ENCODE measurements at regions not wholly inside any gene's neighbourhood (a gene's known extent, or its start where the extent isn't known, plus 50 kb on each side); places are given as distances from the start of the nearest gene placed in this dataset.

DNA sequence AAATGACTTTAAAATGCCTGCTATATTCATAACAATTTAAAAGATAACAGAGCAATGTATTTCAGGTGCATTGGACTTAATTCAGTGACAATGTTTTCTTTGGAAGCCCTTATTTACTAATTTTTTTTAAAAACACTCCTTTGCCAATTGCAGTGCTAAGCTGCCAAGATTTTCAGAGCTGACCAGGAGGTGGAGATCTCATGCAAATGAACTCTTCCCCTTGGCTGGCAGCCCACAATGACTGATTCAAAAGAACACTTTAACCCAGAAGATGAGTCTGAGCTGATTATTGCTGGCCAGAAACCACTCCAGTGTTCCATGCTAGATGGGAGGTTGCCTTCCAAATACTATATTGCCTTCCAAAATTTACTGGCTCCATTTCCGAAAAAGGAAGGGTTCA, 128.3 kb upstream of the CCNH start:
- Histone ChIP-seq H3K27ac (ENCODE audit: insufficient read depth in 1 of 2, low read depth in 1 of 2, low read length in 2 of 2, poor library complexity in 1 of 2, severe bottlenecking in 2 of 2) (no peak overlapping the region), H3K9me3 (ENCODE audit: control extremely low read depth in 1 of 5, control insufficient read depth in 4 of 5, insufficient read depth in 2 of 5, low read depth in 1 of 5, low read length in 4 of 5) (no peaks in the 10 kb centered on the region), H3K4me3 (ENCODE audit: control insufficient read depth in 1 of 7, extremely low read depth in 1 of 7, insufficient read depth in 4 of 7, low read depth in 2 of 7, low read length in 6 of 7) (no peak overlapping the region), H3K27me3 (replicated peaks in 2 of 5; ENCODE audit: control insufficient read depth in 4 of 5, insufficient read depth in 5 of 5, low read length in 4 of 5) (no peaks in the 10 kb centered on the region), H3K4me1 (ENCODE audit: control extremely low read depth in 1 of 4, control insufficient read depth in 4 of 4, insufficient read depth in 4 of 4, low read length in 3 of 4) (no peaks in the 10 kb centered on the region), H3K36me3 (ENCODE audit: control insufficient read depth in 4 of 4, insufficient read depth in 4 of 4, low read length in 3 of 4) (no peaks in the 10 kb centered on the region)
- CTCF ChIA-PET: no interaction called here
- POLR2A ChIA-PET: no interaction called here
- WGBS (ENCODE audit: insufficient coverage): 83% methylated on average over 1 of the region's 1 CpG
- DNase-seq: no peak

DNA sequence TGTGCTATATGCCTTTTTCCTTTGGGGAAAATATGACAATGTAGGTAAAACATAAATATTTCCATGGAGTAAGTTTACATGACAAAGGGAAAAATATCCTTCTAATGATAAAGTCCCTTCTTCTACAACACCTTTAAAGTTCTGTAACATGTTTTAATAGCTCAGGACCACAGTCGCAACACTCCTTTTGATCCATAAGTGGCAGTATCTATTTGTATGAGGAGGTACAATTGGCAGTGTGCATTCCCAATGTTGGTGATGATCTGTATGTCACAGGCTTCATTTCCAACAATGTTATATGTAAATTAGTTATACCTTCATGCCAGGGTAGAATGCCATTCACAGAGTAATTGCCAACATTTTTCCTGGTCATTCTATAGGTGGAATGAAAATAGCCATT, 127.1 kb upstream of the CCNH start:
- ChIA-PET CTCF (no interaction called here), POLR2A (no interaction called here)
- Histone ChIP-seq H3K27ac (ENCODE audit: insufficient read depth in 1 of 2, low read depth in 1 of 2, low read length in 2 of 2, poor library complexity in 1 of 2, severe bottlenecking in 2 of 2) (no peak overlapping the region), H3K4me1 (ENCODE audit: control extremely low read depth in 1 of 4, control insufficient read depth in 4 of 4, insufficient read depth in 4 of 4, low read length in 3 of 4) (no peaks in the 10 kb centered on the region), H3K9me3 (ENCODE audit: control extremely low read depth in 1 of 5, control insufficient read depth in 4 of 5, insufficient read depth in 2 of 5, low read depth in 1 of 5, low read length in 4 of 5) (no peaks in the 10 kb centered on the region), H3K27me3 (replicated peaks in 2 of 5; ENCODE audit: control insufficient read depth in 4 of 5, insufficient read depth in 5 of 5, low read length in 4 of 5) (no peaks in the 10 kb centered on the region), H3K36me3 (ENCODE audit: control insufficient read depth in 4 of 4, insufficient read depth in 4 of 4, low read length in 3 of 4) (no peaks in the 10 kb centered on the region), H3K4me3 (ENCODE audit: control insufficient read depth in 1 of 7, extremely low read depth in 1 of 7, insufficient read depth in 4 of 7, low read depth in 2 of 7, low read length in 6 of 7) (no peak overlapping the region)
- no peak for DNase-seq
- no CpG with 5 or more reads among the region's 1 CpG for WGBS (ENCODE audit: insufficient coverage)

DNA sequence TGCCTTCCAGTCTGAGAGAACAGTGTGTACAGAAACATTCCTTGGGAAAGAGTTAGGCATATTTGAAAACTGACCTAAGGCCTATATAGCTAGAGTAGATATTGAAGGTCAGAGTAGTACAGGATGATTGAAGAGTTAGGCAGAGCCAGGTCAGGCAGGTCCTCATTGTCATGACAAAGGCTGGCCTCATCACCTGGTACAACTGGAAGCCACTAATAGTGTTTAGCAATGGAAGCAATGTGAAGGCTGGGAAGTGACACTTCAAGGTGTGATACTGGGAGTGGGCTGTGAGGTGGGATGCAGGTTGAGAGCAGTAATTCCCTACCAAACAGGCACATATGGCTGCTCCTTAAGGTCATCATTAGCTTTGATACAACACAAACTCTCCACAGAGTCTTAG, 123.6 kb upstream of the CCNH start:
- Histone ChIP-seq H3K9me3 (ENCODE audit: control extremely low read depth in 1 of 5, control insufficient read depth in 4 of 5, insufficient read depth in 2 of 5, low read depth in 1 of 5, low read length in 4 of 5) (no peaks in the 10 kb centered on the region), H3K4me3 (ENCODE audit: control insufficient read depth in 1 of 7, extremely low read depth in 1 of 7, insufficient read depth in 4 of 7, low read depth in 2 of 7, low read length in 6 of 7) (no peak overlapping the region), H3K4me1 (ENCODE audit: control extremely low read depth in 1 of 4, control insufficient read depth in 4 of 4, insufficient read depth in 4 of 4, low read length in 3 of 4) (no peaks in the 10 kb centered on the region), H3K36me3 (ENCODE audit: control insufficient read depth in 4 of 4, insufficient read depth in 4 of 4, low read length in 3 of 4) (no peaks in the 10 kb centered on the region), H3K27ac (ENCODE audit: insufficient read depth in 1 of 2, low read depth in 1 of 2, low read length in 2 of 2, poor library complexity in 1 of 2, severe bottlenecking in 2 of 2) (no peak overlapping the region), H3K27me3 (replicated peaks in 2 of 5; ENCODE audit: control insufficient read depth in 4 of 5, insufficient read depth in 5 of 5, low read length in 4 of 5) (no peaks in the 10 kb centered on the region)
- CTCF ChIA-PET: no interaction called here
- POLR2A ChIA-PET: interaction anchor here (0.6 kb wide), 1 partner anchor 20 kb away, joined by 3 read pairs; no protein-coding TSS in a partner anchor
- DNase-seq: no peak

DNA sequence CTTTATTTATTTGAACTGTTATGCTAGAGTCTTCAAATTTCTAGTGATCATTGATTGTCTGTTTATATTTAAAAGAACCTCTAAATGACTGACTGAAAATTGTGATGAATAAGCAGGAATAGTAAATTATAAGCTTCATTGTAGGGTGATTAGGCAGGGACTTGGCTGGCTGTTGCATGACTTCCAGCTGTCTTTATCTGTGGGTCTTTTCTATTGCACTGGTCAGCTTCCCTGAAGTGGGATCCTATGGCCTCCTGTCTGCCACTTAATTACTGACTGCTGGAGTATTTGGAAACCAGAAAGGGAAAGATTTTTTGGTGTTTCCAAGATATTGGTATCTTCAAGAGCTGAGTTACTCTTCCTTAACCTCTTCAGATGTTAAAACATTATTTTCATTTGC, 123.0 kb upstream of the CCNH start:
- CTCF ChIA-PET: no interaction called here
- H3K4me1 ChIP-seq (ENCODE audit: control extremely low read depth in 1 of 4, control insufficient read depth in 4 of 4, insufficient read depth in 4 of 4, low read length in 3 of 4): no peaks in the 10 kb centered on the region
- no peaks in the 10 kb centered on the region for H3K9me3 ChIP-seq (ENCODE audit: control extremely low read depth in 1 of 5, control insufficient read depth in 4 of 5, insufficient read depth in 2 of 5, low read depth in 1 of 5, low read length in 4 of 5)
- no peaks in the 10 kb centered on the region for H3K27me3 ChIP-seq (replicated peaks in 2 of 5; ENCODE audit: control insufficient read depth in 4 of 5, insufficient read depth in 5 of 5, low read length in 4 of 5)
- DNase-seq: no peak
- POLR2A ChIA-PET: no interaction called here
- no peaks in the 10 kb centered on the region for H3K36me3 ChIP-seq (ENCODE audit: control insufficient read depth in 4 of 4, insufficient read depth in 4 of 4, low read length in 3 of 4)
- no peak overlapping the region for H3K27ac ChIP-seq (ENCODE audit: insufficient read depth in 1 of 2, low read depth in 1 of 2, low read length in 2 of 2, poor library complexity in 1 of 2, severe bottlenecking in 2 of 2)
- no peak overlapping the region for H3K4me3 ChIP-seq (ENCODE audit: control insufficient read depth in 1 of 7, extremely low read depth in 1 of 7, insufficient read depth in 4 of 7, low read depth in 2 of 7, low read length in 6 of 7)

DNA sequence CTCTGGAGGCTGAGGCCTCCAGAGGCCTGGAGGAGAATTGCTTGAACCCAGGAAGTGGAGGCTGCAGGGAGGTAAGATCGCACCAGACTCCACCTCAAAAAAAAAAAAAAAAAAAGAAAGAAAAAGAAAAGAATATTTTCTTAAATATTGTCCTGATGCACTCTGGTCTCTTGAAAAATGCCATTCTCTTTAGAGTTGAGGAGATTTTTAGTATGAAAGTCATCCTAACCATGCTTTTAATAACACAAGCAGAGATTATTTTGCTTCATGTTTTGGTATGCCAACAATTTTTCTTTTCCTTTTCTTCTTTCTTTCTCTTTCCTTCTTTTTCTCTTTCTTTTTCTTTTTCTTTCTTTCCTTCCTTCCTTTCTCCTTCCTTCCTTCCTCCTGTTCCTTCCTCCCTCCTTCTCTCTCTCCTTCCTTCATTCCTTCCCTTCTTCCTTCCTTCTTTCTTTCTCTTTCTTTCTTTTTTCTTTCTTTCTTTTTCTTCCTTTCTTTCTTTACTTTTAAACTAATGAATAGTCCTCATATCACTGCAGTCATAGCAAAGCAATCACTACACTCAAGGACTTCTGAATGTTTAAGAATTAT, 116.9 kb upstream of the CCNH start:
- Histone ChIP-seq H3K36me3 (ENCODE audit: control insufficient read depth in 4 of 4, insufficient read depth in 4 of 4, low read length in 3 of 4) (no peaks in the 10 kb centered on the region), H3K9me3 (ENCODE audit: control extremely low read depth in 1 of 5, control insufficient read depth in 4 of 5, insufficient read depth in 2 of 5, low read depth in 1 of 5, low read length in 4 of 5) (no peaks in the 10 kb centered on the region), H3K4me1 (ENCODE audit: control extremely low read depth in 1 of 4, control insufficient read depth in 4 of 4, insufficient read depth in 4 of 4, low read length in 3 of 4) (no peaks in the 10 kb centered on the region), H3K27ac (ENCODE audit: insufficient read depth in 1 of 2, low read depth in 1 of 2, low read length in 2 of 2, poor library complexity in 1 of 2, severe bottlenecking in 2 of 2) (no peak overlapping the region), H3K27me3 (replicated peaks in 2 of 5; ENCODE audit: control insufficient read depth in 4 of 5, insufficient read depth in 5 of 5, low read length in 4 of 5) (no peaks in the 10 kb centered on the region), H3K4me3 (ENCODE audit: control insufficient read depth in 1 of 7, extremely low read depth in 1 of 7, insufficient read depth in 4 of 7, low read depth in 2 of 7, low read length in 6 of 7) (no peak overlapping the region)
- ChIA-PET CTCF (no interaction called here), POLR2A (no interaction called here)
- DNase-seq: no peak
- WGBS (ENCODE audit: insufficient coverage): no CpG with 5 or more reads among the region's 1 CpG

DNA sequence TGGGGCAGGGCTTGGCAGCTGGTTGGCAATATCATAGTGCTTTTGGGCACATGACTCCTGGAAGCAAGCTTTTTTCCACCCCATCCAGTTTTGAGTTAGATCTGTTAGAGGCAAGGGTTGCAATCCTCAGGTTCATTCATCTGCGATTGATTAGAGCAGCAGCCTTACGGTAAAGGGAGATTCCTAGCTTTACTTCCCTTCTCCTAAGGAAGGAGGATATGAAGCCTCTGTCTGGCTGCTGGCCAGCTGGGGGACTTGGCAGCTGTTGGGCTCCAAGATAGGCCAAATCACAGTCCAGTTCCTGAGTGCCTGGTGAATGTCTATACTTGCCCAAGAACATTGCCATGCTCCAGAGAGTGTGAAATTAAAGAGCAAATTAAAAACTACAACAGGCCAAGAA, 113.4 kb upstream of the CCNH start:
- H3K4me1 ChIP-seq (ENCODE audit: control extremely low read depth in 1 of 4, control insufficient read depth in 4 of 4, insufficient read depth in 4 of 4, low read length in 3 of 4): no peaks in the 10 kb centered on the region
- H3K27me3 ChIP-seq (replicated peaks in 2 of 5; ENCODE audit: control insufficient read depth in 4 of 5, insufficient read depth in 5 of 5, low read length in 4 of 5): no peaks in the 10 kb centered on the region
- WGBS (ENCODE audit: insufficient coverage): 75% methylated on average over 2 of the region's 2 CpGs
- DNase-seq: no peak
- ChIA-PET CTCF (no interaction called here), POLR2A (interaction anchor here (0.6 kb wide), 1 partner anchor 181 kb away, joined by 3 read pairs; no protein-coding TSS in a partner anchor)
- H3K36me3 ChIP-seq (ENCODE audit: control insufficient read depth in 4 of 4, insufficient read depth in 4 of 4, low read length in 3 of 4): no peaks in the 10 kb centered on the region
- H3K27ac ChIP-seq (ENCODE audit: insufficient read depth in 1 of 2, low read depth in 1 of 2, low read length in 2 of 2, poor library complexity in 1 of 2, severe bottlenecking in 2 of 2): no peak overlapping the region
- no peak overlapping the region for H3K4me3 ChIP-seq (ENCODE audit: control insufficient read depth in 1 of 7, extremely low read depth in 1 of 7, insufficient read depth in 4 of 7, low read depth in 2 of 7, low read length in 6 of 7)
- H3K9me3 ChIP-seq (ENCODE audit: control extremely low read depth in 1 of 5, control insufficient read depth in 4 of 5, insufficient read depth in 2 of 5, low read depth in 1 of 5, low read length in 4 of 5): no peaks in the 10 kb centered on the region

DNA sequence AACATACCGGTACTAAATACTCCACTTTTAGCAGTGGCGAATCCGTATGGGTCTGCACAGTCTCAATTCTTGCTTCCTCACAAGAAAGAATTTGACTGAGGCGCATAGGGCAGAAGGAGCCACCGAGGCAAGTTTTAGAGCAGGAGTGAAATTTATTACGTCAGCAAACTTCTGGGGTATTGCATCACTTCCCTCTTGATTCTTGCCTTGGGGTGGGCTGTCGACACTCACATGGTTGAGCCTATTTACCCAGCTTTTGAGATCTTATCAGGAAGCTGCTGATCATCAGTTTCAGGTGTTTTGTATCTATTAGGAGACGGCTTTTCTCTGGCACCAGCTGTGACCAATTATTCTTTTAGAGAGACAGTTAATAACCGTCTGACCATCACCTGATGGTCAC, 111.5 kb upstream of the CCNH start:
- H3K36me3 ChIP-seq (ENCODE audit: control insufficient read depth in 4 of 4, insufficient read depth in 4 of 4, low read length in 3 of 4): no peaks in the 10 kb centered on the region
- ChIA-PET POLR2A (no interaction called here), CTCF (no interaction called here)
- H3K27ac ChIP-seq (ENCODE audit: insufficient read depth in 1 of 2, low read depth in 1 of 2, low read length in 2 of 2, poor library complexity in 1 of 2, severe bottlenecking in 2 of 2): no peak overlapping the region
- no peak for DNase-seq
- H3K4me3 ChIP-seq (ENCODE audit: control insufficient read depth in 1 of 7, extremely low read depth in 1 of 7, insufficient read depth in 4 of 7, low read depth in 2 of 7, low read length in 6 of 7): no peak overlapping the region
- 74% methylated on average over 8 of the region's 9 CpGs for WGBS (ENCODE audit: insufficient coverage)
- H3K9me3 ChIP-seq (ENCODE audit: control extremely low read depth in 1 of 5, control insufficient read depth in 4 of 5, insufficient read depth in 2 of 5, low read depth in 1 of 5, low read length in 4 of 5): no peaks in the 10 kb centered on the region
- H3K27me3 ChIP-seq (replicated peaks in 2 of 5; ENCODE audit: control insufficient read depth in 4 of 5, insufficient read depth in 5 of 5, low read length in 4 of 5): no peaks in the 10 kb centered on the region
- no peaks in the 10 kb centered on the region for H3K4me1 ChIP-seq (ENCODE audit: control extremely low read depth in 1 of 4, control insufficient read depth in 4 of 4, insufficient read depth in 4 of 4, low read length in 3 of 4)

All from common myeloid progenitor, CD34-positive (primary cell).